CD4-positive, alpha-beta T cell (primary cell): ENCODE measurements at regions not wholly inside any gene's neighbourhood (a gene's known extent, or its start where the extent isn't known, plus 50 kb on each side); places are given as distances from the start of the nearest gene placed in this dataset.

Experiments used
- ATAC-seq: fragments of 200-7000 bp; cut with Tn5 transposase; one replicate; pipeline ENCODE4 v1.10.0; 2022; ENCODE audit warnings: mild to moderate bottlenecking; ENCODE audit not compliant: poor library complexity
- CTCF ChIA-PET: fragments of 350-600 bp; sonication (Branson Sonifier 250); formaldehyde crosslinking; loops from one replicate; lab custom pipeline; 2021; ENCODE audit warnings: antibody characterized with exemption, inconsistent platforms; lab: Charles Lee
- POLR2A ChIA-PET: fragments of 350-600 bp; sonication (Branson Sonifier 250); formaldehyde crosslinking; loops from one replicate; lab custom pipeline; 2021; ENCODE audit warnings: antibody characterized with exemption, inconsistent platforms; lab: Charles Lee
- DNase-seq, 14 experiments: peaks; one replicate each; pipeline ENCODE4 v3.0.0-alpha.2; 2013 to 2020; ENCODE audit warnings: mixed read lengths in 2 of 14
- H3K27ac ChIP-seq, 2 donors: one replicate each; pipeline versions ENCODE4 v1.5.1 to v1.7.0; 2013; ENCODE audit warnings: low read length in 2 of 2, low read depth in 1 of 2, mild to moderate bottlenecking in 1 of 2
- H3K27me3 ChIP-seq, 2 experiments: 1 replicate in 1 of 2; 2 replicates in 1 of 2; pipeline versions ENCODE4 v1.6.1 to v1.7.0; 2013; ENCODE audit warnings: low read length in 2 of 2, control low read depth in 1 of 2, mild to moderate bottlenecking in 1 of 2, moderate library complexity in 1 of 2; ENCODE audit not compliant: insufficient read depth in 2 of 2, control insufficient read depth in 1 of 2
- H3K36me3 ChIP-seq: one replicate; pipeline ENCODE4 v1.6.1; 2013; ENCODE audit warnings: low read length, control low read depth; ENCODE audit not compliant: insufficient read depth
- H3K4me1 ChIP-seq: one replicate; pipeline ENCODE4 v1.6.1; 2013; ENCODE audit warnings: low read length, control low read depth; ENCODE audit not compliant: insufficient read depth
- H3K4me3 ChIP-seq: one replicate; pipeline ENCODE4 v1.5.1; 2013; ENCODE audit warnings: mild to moderate bottlenecking, low read length, moderate library complexity
- H3K9me3 ChIP-seq, 2 experiments: 1 replicate in 1 of 2; 2 replicates in 1 of 2; pipeline versions ENCODE4 v1.6.1 to v1.7.0; 2013; ENCODE audit warnings: low read length in 2 of 2, mild to moderate bottlenecking in 2 of 2, control low read depth in 1 of 2, moderate library complexity in 1 of 2; ENCODE audit not compliant: control insufficient read depth in 1 of 2, insufficient read depth in 1 of 2
- H3K27ac Mint-ChIP-seq: one replicate; pipeline ENCODE4 v1.8.0; 2020; ENCODE audit warnings: mixed read lengths
- H3K27me3 Mint-ChIP-seq: one replicate; pipeline ENCODE4 v1.8.0; 2021; ENCODE audit warnings: mixed read lengths
- H3K36me3 Mint-ChIP-seq: one replicate; pipeline ENCODE4 v1.8.0; 2021; ENCODE audit warnings: low read depth, mixed read lengths
- H3K4me1 Mint-ChIP-seq: one replicate; pipeline ENCODE4 v1.8.0; 2021; ENCODE audit warnings: low read depth, mixed read lengths
- H3K4me3 Mint-ChIP-seq: one replicate; pipeline ENCODE4 v1.8.0; 2020; ENCODE audit warnings: mild to moderate bottlenecking, mixed read lengths
- H3K9me3 Mint-ChIP-seq: one replicate; pipeline ENCODE4 v1.8.0; 2020; ENCODE audit warnings: mixed read lengths
- intact Hi-C, 2 experiments: fragments of 100-400 bp; cut with DNase I in 1 of 2; cut with micrococcal nuclease in 1 of 2; formaldehyde crosslinking; loops; one replicate each; pipeline versions ENCODE4 v1.15.1 to v1.9.0; 2023 to 2025; cut with DNase I, micrococcal nuclease
- TF ChIP-seq, protein P1 (sequence below): fragments of 200-600 bp; IDR thresholded peaks from one replicate; pipeline ENCODE4 v1.8.0; 2022; ENCODE audit warnings: antibody characterized with exemption, mild to moderate bottlenecking

DNA sequence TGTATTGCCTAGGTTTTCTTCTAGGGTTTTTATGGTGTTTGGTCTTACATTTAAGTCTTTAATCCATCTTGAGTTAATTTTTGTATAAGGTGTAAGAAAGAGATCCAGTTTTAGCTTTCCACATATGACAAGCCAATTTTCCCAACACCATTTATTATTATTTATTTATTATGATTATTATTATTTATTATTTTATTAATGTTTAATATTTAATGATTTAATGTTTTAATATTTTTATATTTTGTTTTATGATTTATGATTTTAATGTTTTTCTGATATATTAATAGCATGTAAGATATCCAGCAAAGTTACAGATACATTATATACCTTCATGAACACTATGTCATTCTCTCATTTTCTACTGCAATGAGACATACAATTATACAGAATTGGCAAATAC, 1082.0 kb downstream of the DSC3 start:
- no peaks in the 10 kb centered on the region for H3K27me3 Mint-ChIP-seq
- POLR2A ChIA-PET, result no interaction called here

DNA sequence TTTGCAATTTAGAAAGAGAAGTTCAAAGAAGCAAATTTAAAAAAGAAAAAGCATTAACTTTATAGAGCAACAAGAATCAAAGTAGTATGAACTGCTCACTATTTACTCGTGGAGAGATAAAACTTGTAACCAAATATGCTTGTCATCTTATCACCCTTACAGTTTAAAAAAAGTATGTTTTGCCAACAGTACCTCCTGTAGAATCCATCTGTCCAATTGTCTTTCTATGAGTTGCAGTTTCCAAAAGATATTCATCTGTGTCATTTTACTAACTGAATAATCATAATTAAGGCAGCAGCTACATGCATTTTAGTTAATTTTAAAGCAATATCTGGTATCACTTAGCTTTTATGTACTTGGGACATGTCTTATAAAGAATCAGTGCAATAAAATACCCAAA, 1112.3 kb downstream of the DSC3 start:
- intact Hi-C loops, result no loop called here
- Histone ChIP-seq H3K27ac (no peak overlapping the region), H3K9me3 (peaks cover 4 to 11% of the 10 kb centered on the region in 2 experiments), H3K4me3 (no peak overlapping the region), H3K36me3 (no peaks in the 10 kb centered on the region), H3K27me3 (no peaks in the 10 kb centered on the region), H3K4me1 (no peaks in the 10 kb centered on the region)
- ATAC-seq (no peak), DNase-seq (no peak)
- Mint-ChIP-seq H3K4me3 (no peak overlapping the region), H3K27ac (no peak overlapping the region), H3K9me3 (peaks cover 10% of the 10 kb centered on the region), H3K4me1 (no peaks in the 10 kb centered on the region), H3K36me3 (no peaks in the 10 kb centered on the region), H3K27me3 (no peaks in the 10 kb centered on the region)
- ChIA-PET POLR2A (no interaction called here), CTCF (no interaction called here)
- TF ChIP-seq, protein P1, sequence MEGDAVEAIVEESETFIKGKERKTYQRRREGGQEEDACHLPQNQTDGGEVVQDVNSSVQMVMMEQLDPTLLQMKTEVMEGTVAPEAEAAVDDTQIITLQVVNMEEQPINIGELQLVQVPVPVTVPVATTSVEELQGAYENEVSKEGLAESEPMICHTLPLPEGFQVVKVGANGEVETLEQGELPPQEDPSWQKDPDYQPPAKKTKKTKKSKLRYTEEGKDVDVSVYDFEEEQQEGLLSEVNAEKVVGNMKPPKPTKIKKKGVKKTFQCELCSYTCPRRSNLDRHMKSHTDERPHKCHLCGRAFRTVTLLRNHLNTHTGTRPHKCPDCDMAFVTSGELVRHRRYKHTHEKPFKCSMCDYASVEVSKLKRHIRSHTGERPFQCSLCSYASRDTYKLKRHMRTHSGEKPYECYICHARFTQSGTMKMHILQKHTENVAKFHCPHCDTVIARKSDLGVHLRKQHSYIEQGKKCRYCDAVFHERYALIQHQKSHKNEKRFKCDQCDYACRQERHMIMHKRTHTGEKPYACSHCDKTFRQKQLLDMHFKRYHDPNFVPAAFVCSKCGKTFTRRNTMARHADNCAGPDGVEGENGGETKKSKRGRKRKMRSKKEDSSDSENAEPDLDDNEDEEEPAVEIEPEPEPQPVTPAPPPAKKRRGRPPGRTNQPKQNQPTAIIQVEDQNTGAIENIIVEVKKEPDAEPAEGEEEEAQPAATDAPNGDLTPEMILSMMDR, result no peak

More for the DNA sequence above, 1082.0 kb downstream of the DSC3 start:
- TF ChIP-seq, protein P1, result no peak
- Mint-ChIP-seq H3K4me1 (no peaks in the 10 kb centered on the region), H3K4me3 (no peak overlapping the region), H3K9me3 (peaks cover 8% of the 10 kb centered on the region), H3K27ac (no peak overlapping the region), H3K36me3 (no peaks in the 10 kb centered on the region)
- Histone ChIP-seq H3K4me1 (no peaks in the 10 kb centered on the region), H3K27ac (no peak overlapping the region), H3K27me3 (no peaks in the 10 kb centered on the region), H3K9me3 (no peaks in the 10 kb centered on the region), H3K36me3 (no peaks in the 10 kb centered on the region), H3K4me3 (no peak overlapping the region)
- intact Hi-C loops, result no loop called here
- CTCF ChIA-PET, result no interaction called here
- ATAC-seq (no peak), DNase-seq (no peak)

DNA sequence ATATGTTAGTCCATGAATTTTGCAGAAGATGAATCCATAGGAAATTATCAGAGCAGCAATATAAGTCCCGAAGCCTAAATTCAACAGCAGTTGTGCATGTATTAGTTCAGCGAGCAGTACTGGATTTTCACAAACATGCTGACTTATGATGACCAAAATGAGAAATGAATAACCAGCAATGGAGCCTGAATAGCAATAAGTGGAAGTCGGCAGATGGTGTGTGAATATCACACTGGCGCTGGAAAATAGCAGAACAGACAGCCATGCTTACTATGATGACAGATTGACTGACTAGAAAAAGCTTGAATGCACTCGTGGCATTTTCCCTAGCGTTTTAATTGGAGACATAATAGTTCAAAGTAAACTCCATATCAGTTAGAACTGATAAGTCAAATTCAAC, 1114.5 kb downstream of the DSC3 start:
- intact Hi-C loops, result no loop called here
- Histone ChIP-seq H3K4me3 (no peak overlapping the region), H3K27ac (no peak overlapping the region), H3K9me3 (peaks cover 4 to 8% of the 10 kb centered on the region in 2 experiments), H3K36me3 (no peaks in the 10 kb centered on the region), H3K27me3 (no peaks in the 10 kb centered on the region), H3K4me1 (no peaks in the 10 kb centered on the region)
- TF ChIP-seq, protein P1, result no peak
- H3K9me3 Mint-ChIP-seq, result peaks cover 10% of the 10 kb centered on the region
- no peak for ATAC-seq
- no peaks in the 10 kb centered on the region for H3K4me1 Mint-ChIP-seq
- H3K36me3 Mint-ChIP-seq, result no peaks in the 10 kb centered on the region
- H3K27ac Mint-ChIP-seq, result no peak overlapping the region
- ChIA-PET POLR2A (no interaction called here), CTCF (no interaction called here)
- no peak overlapping the region for H3K4me3 Mint-ChIP-seq
- no peaks in the 10 kb centered on the region for H3K27me3 Mint-ChIP-seq
- no peak for DNase-seq
